ENCODE measurements at regions not wholly inside any gene's neighbourhood (a gene's known extent, or its start where the extent isn't known, plus 50 kb on each side); places are given as distances from the start of the nearest gene placed in this dataset.

GRCh38 chr2:2747797-2748301 is 416.8 kb upstream of the MYT1L start:
- Histone ChIP-seq H3K4me3 (no peak overlapping the region), H3K36me3 (ENCODE audit: control insufficient read depth, insufficient read depth, low read length) (no peaks in the 10 kb centered on the region), H3K79me2 (ENCODE audit: control insufficient read depth, insufficient read depth, low read length) (no peaks in the 10 kb centered on the region), H3K4me1 (replicated peaks in 1 of 2; ENCODE audit: control insufficient read depth in 2 of 2, insufficient read depth in 2 of 2, low read length in 2 of 2) (peaks cover 0 to 6% of the 10 kb centered on the region in 2 experiments; a peak in 1 of 5 replicates), H4K20me1 (replicated peaks; ENCODE audit: control insufficient read depth, insufficient read depth, low read length) (no peaks in the 10 kb centered on the region), H3K27ac (ENCODE audit: extremely low read depth, low read depth, low read length) (no peak overlapping the region), H3K9ac (ENCODE audit: insufficient read depth in 1 of 2, low read depth in 2 of 2, low read length in 2 of 2) (no peak overlapping the region), H2AFZ (ENCODE audit: low read depth, low read length) (no peak overlapping the region), H3K27me3 (ENCODE audit: control insufficient read depth in 2 of 2, insufficient read depth in 2 of 2, low read length in 2 of 2) (peaks cover 0 to 23% of the 10 kb centered on the region in 2 experiments; a peak in 2 of 5 replicates), H3K4me2 (ENCODE audit: insufficient read depth, low read length) (no peak overlapping the region), H3K9me1 (ENCODE audit: control insufficient read depth, insufficient read depth, low read length) (no peaks in the 10 kb centered on the region), H3K9me3 (replicated peaks; ENCODE audit: control insufficient read depth, insufficient read depth, low read depth, low read length) (no peaks in the 10 kb centered on the region)
- BruUV-seq (replicated peaks), result no TSS peak
- in situ Hi-C loops (cut with MboI), result no loop called here
- FAIRE-seq, result no peak
- POLR2A ChIA-PET, result interaction anchor here (0.6 kb wide), 1 partner anchor 89 kb away, joined by 4 read pairs; no protein-coding TSS in a partner anchor
- no peak for ATAC-seq
- no peak for DNase-seq (ENCODE audit: extremely low read depth in 1 of 4, low spot score in 3 of 4)
- intact Hi-C loops (cut with micrococcal nuclease), result no loop called here
- TF ChIP-seq CTCF (IDR thresholded peaks at IDR 0.05 in 2 of 3, conservative IDR thresholded peaks at IDR 0.05 in 1 of 3; ENCODE audit: insufficient read depth in 2 of 3, low read depth in 1 of 3, low read length in 3 of 3) (no peak), NFXL1 (CRISPR knock-in tag; IDR thresholded peaks at IDR 0.05) (no peak)
- CTCF ChIA-PET (ENCODE audit: low intra/inter-chr PET ratio), result no interaction called here
- WGBS (ENCODE audit: insufficient coverage, low coverage, missing lambda C conversion rate), result 3% methylated on average over 6 of the region's 7 CpGs

- Histone ChIP-seq H3K27ac (ENCODE audit: extremely low read depth, low read depth, low read length) (no peak overlapping the region), H3K4me3 (no peak overlapping the region), H3K79me2 (ENCODE audit: control insufficient read depth, insufficient read depth, low read length) (no peaks in the 10 kb centered on the region), H3K4me2 (ENCODE audit: insufficient read depth, low read length) (no peak overlapping the region), H3K36me3 (ENCODE audit: control insufficient read depth, insufficient read depth, low read length) (no peaks in the 10 kb centered on the region), H3K27me3 (ENCODE audit: control insufficient read depth in 2 of 2, insufficient read depth in 2 of 2, low read length in 2 of 2) (peaks cover 0 to 23% of the 10 kb centered on the region in 2 experiments; a peak in 2 of 5 replicates), H3K4me1 (replicated peaks in 1 of 2; ENCODE audit: control insufficient read depth in 2 of 2, insufficient read depth in 2 of 2, low read length in 2 of 2) (peaks cover 0 to 6% of the 10 kb centered on the region in 2 experiments; a peak in 1 of 5 replicates), H3K9me1 (ENCODE audit: control insufficient read depth, insufficient read depth, low read length) (no peaks in the 10 kb centered on the region), H4K20me1 (replicated peaks; ENCODE audit: control insufficient read depth, insufficient read depth, low read length) (no peaks in the 10 kb centered on the region; the same call in 1 of the 2 replicates), H3K9me3 (replicated peaks; ENCODE audit: control insufficient read depth, insufficient read depth, low read depth, low read length) (no peaks in the 10 kb centered on the region), H2AFZ (ENCODE audit: low read depth, low read length) (no peak overlapping the region), H3K9ac (ENCODE audit: insufficient read depth in 1 of 2, low read depth in 2 of 2, low read length in 2 of 2) (no peak overlapping the region)
- 0% methylated on average over 6 of the region's 6 CpGs for WGBS (ENCODE audit: insufficient coverage, low coverage, missing lambda C conversion rate)
- no TSS peak for BruUV-seq (replicated peaks)
- no peak for DNase-seq (ENCODE audit: extremely low read depth in 1 of 4, low spot score in 3 of 4)
- no peak for FAIRE-seq
- CTCF ChIA-PET (ENCODE audit: low intra/inter-chr PET ratio), result no interaction called here
- POLR2A ChIA-PET, result no interaction called here
- intact Hi-C loops (cut with micrococcal nuclease), result no loop called here
- in situ Hi-C loops (cut with MboI), result no loop called here
- no peak for ATAC-seq
- TF ChIP-seq NR2F6 (CRISPR knock-in tag; IDR thresholded peaks at IDR 0.05), result no peak
- no peak for TF ChIP-seq COPS2 (conservative IDR thresholded peaks at IDR 0.05)
- no peak for TF ChIP-seq FOXM1 (IDR thresholded peaks at IDR 0.05; ENCODE audit: low read depth)
- no peak for TF ChIP-seq FOXM1 (CRISPR knock-in tag; IDR thresholded peaks at IDR 0.05; ENCODE audit: low read depth)
- no peak for TF ChIP-seq BRF2 (IDR thresholded peaks at IDR 0.05; ENCODE audit: borderline replicate concordance, insufficient read depth, insufficient read length)
- TF ChIP-seq NBN (IDR thresholded peaks at IDR 0.05; ENCODE audit: low read depth), result no peak
- TF ChIP-seq ZNF133 (CRISPR knock-in tag; IDR thresholded peaks at IDR 0.05), result no peak
- no peak for TF ChIP-seq PREB (CRISPR knock-in tag; IDR thresholded peaks at IDR 0.05)
- no peak for TF ChIP-seq XRCC5 (IDR thresholded peaks at IDR 0.05; ENCODE audit: low read depth, low read length)
- no peak for TF ChIP-seq CBX8 (IDR thresholded peaks at IDR 0.05; ENCODE audit: borderline replicate concordance, extremely low read depth, low read depth, low read length, poor library complexity, severe bottlenecking)
Observed at GRCh38 chr2:2746731-2747130, 415.7 kb upstream of the MYT1L start.

Data from K562 (cell line).